DMS 273 (cell line): ENCODE measurements at regions not wholly inside any gene's neighbourhood (a gene's known extent, or its start where the extent isn't known, plus 50 kb on each side); places are given as distances from the start of the nearest gene placed in this dataset.
A peak's percentile ranks its signal among the peaks of the same experiment; 100 is the strongest.

Experiments
- DNase-seq: peaks from one replicate; lab custom pipeline; 2025; ENCODE audit not compliant: unreplicated experiment; lab: John Stamatoyannopoulos, UW

DNA sequence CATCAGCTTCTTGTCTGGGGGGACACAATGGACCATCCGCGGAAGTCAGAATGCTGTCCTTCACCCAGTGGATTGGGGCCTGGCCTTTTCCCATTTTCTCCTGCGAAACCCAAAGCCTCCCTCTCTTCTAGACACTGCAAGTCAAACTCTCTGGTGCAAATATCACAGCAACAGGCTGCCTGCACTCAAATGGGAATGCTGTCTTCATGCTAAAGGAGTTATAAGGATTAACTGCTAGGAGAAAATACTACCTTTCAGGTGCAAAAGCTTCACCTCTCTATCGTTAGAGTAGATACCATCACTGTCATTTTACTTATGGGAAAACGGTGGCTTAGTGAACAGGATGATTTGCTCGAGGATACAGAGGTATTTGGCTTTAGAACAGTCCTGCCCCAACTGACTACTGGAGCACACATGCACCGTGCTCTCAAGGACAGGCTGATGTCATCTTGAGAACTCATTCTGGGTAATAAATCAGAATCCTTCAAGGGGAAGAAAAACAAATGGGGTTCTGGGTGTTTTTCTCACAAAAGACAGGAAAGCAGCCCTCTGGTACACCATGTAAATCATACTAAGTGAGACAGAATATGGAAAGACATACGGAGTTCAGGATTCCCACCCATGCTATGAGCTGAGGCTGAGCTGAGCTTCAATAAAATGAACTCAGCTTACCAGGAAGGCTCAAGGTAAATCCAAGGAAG lies 100.9 kb downstream of the SAMD9 start:
- no peak for DNase-seq

DNA sequence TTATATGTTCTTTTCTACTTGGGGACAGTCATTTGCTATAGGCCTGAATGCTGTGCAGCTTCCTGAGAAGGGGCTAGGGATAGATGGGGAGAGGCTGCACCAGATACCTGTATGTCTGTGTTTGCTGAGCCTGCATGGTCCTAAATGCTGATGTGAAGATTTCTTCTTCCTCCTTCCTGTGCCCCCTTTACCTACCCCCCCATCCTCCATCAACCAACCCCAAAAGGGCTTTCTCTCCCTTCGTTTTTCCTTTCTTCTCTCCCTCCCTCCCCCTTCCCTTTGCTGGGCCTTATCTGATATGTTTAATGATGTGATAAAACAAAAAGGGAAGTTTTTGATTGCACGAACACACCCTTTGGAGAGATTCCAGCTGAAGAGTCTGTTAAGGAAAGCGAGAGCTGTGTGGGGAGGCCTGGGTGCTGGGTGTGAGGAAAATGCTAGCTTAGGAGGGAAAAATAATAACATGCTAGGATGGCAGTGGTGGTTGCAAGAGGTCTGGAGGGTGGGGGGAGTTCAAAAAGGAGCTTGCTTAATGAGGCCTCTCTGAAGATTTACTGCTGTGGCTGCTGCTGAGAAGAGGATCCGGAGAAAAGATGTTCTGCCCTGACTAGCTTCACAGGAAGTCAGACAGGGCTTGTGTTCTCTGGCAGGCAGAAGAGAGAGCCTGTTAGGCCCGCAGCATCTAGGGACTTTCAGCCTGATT lies 101.8 kb downstream of the SAMD9 start:
- DNase-seq = no peak

GRCh38 chr7:93015101-93015778 lies 102.5 kb downstream of the SAMD9 start:
- no peak for DNase-seq

DNA sequence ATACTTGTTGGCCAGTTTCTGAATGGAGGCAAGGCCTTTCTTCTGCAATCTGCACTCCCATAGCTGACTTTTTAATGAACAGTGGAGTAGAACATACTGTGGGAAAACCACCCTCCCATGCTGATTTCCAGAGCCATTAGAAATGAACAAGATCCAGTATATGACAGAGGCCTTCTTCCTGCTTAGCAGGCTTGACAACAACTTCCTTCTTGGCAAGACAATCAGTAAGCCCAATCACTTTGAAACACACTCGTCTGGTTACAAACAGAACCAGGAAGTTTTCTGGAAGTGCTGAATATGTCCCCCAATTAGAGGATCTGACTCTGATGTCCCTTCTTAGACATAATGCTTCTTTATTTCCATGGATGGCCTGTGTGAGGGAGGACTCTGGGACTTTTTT lies 103.4 kb downstream of the SAMD9 start:
- no peak for DNase-seq

DNA sequence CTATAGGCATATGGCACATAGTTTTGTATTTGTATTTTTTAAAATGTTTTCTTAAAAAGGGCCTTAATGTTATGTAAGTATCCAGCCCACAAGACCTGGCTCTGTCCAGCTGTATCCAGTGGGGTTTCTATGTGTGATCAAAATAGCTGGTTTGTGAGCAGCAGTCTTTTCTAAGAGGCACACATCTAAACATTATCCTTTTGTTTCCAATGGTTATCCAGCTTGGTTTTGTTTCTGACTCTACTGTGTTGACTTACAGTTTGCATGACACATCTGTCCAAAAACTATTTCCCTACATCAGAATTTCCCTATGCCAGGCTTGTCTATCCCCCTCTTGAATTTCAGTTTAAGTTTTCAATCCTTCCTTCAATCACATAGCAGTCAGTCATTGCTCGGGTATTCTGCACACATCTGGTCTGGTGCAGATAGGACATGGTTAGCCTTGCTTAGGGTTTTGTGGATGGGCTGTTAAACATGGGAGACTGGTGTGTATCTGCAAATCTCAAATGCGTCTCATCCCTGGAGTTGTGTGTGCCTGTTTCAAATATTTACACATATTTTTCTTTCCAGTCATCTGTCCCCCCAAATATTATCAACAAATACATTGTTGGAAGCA lies 104.2 kb downstream of the SAMD9 start:
- DNase-seq = no peak

DNA sequence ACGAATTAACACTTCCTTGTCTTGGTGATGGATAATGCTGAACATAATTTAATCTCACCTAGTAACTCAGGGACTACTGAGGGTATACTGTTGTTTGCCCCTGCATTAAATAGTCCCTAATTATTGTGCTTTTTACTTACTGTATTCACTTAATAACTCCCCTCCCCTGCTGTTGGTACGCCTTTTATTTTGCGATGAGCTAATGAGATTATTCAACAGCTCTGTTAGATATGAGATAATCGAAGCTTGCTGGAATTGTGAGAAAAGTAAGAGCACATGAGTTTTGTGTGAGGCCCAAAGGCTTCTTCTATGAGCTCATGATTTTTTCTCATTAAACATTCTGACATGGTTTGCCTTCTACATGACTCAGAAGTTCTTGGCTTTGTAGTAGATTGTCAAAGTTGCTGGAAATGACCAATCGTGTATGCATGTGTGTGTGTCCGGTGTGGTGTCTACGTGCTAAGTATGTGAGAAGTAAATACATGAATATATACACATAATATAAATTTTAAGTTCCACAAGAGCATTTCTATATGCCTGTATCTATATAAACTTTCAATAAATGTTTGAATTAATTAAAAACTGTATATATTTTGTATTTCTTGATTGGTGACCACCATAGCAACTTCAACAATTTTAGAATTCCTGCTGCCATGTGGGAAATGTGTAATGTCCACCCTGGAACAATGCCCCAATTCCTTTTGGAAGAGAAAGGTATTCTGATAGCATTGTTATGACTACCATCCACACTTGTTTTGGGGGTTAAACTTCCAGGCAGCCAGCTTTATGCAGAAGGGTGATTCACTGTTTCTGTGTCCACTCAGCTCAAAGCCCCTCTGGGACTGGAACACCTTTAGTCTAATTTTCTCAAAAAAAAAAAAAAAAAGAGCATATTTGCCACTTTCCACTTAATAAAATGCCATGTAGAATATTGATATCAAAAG lies 106.2 kb downstream of the SAMD9 start:
- DNase-seq = no peak

- DNase-seq = peak; percentile 29
Observed at GRCh38 chr7:93008833-93009232, 108.9 kb downstream of the SAMD9 start.

- no peak for DNase-seq
Observed at GRCh38 chr7:93006480-93007095, 111.2 kb downstream of the SAMD9 start.

GRCh38 chr7:93004906-93005305 lies 112.9 kb downstream of the SAMD9 start:
- DNase-seq = no peak

DNA sequence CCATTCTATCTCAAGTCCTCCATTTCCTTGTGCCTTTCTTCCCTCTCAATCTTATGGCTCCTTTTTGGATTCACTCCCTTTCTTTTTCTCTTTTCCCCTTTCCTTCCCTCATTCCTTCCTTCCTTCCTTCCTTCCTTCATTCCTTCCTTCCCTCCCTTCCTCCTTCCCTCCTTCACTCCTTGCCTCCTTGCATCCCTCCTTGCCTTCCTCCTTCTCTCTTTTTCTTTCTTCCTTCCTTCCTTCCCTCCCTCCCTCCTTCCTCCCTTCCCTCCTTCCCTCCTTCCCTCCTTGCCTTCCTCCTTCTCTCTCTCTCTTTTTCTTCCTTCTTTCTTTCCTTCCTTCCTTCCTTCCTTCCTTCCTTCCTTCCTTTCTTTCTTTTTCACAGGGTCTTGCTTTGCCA lies 120.1 kb downstream of the SAMD9 start:
- no peak for DNase-seq

- no peak for DNase-seq
Observed at GRCh38 chr7:92997152-92997551, 120.6 kb downstream of the SAMD9 start.

DNA sequence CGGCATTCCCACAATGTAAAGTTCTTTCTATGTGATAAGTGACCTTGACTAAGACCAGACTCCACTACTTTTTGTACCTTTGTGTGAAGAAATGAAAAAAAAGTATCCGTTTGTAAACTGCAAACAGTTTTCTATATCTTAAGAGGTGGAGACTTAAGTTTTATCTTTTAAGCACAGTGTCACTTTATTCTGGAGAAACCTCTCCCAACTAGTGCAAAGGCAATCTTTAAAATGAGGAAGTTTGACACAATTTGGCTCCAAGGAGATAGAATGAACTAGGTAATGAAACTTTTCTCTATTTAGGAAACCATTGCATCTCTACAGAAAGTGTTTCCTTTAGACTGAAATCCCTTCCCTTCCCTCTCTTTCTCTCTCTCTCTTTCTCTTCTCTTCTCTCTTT lies 122.9 kb downstream of the SAMD9 start:
- no peak for DNase-seq

GRCh38 chr7:92992932-92993331 lies 124.8 kb downstream of the SAMD9 start:
- no peak for DNase-seq

DNA sequence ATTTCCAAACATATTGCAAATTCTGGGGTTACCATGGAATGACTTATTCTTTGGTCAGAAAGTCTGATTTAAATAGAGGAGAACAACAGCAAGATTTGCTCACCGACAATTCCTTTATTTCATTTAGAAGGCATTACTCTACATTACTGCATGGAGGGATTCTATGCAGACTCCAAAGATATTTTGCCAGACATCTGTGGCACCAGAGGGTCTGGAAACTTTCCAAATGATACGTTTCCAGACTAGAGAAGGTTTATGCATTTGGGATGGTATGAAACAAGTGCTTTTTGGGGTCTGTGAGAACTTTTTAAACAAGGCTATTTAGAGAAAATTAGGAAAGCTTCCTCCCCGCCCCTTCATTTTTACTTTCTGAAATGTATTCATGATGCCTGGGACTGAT lies 125.3 kb downstream of the SAMD9 start:
- peak; percentile 45 for DNase-seq

- DNase-seq = no peak
Observed at GRCh38 chr7:92991190-92991589, 126.6 kb downstream of the SAMD9 start.

GRCh38 chr7:92988941-92989545 lies 128.7 kb downstream of the SAMD9 start:
- no peak for DNase-seq

GRCh38 chr7:92988051-92988450 lies 129.7 kb downstream of the SAMD9 start:
- DNase-seq = peak; percentile 55

GRCh38 chr7:92987538-92987937 lies 130.2 kb downstream of the SAMD9 start:
- DNase-seq = no peak

DNA sequence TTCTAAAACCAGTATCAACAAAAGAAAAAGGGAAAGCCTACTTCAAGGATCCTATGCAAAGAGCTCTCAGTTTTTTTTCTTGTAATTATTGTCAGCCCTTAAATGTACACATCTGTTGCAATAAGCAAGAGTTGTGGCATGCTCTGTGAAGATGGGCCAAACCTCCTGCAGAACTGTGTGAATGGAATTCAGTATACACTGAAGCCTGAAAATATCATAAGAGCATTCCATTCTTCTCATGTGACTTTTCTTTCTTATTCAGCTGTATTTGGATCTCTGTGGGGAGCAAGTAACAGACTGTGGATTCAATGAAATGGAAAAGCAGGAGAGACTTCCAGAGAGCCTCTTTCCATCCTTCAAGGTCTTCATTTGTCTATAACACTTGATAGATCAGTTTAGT lies 130.7 kb downstream of the SAMD9 start:
- no peak for DNase-seq

DNA sequence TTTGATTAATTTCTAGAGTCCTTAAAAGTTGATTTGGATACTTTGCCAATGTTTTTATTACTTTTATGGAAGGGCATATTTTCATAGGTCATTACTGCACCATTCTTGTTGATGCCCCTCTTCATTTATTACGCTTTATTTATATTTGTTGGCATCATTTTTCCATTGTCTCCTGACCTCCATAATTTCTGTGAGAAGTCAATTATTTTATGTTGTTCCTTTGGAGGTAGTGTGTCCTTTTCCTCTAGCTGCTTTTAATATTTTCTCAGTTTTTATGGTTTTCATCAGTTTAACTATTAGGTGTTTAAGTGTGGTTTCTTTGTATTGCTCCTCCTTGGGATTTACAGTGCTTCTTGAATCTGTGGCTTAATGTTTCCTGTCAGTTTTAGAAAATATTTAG lies 134.9 kb downstream of the SAMD9 start:
- DNase-seq = no peak
